ENCODE measurements at regions not wholly inside any gene's neighbourhood (a gene's known extent, or its start where the extent isn't known, plus 50 kb on each side); places are given as distances from the start of the nearest gene placed in this dataset.

- Histone ChIP-seq H3K4me1 (no peaks in the 10 kb centered on the region), H3K27ac (no peak overlapping the region), H3K36me3 (no peaks in the 10 kb centered on the region), H3K9me3 (peaks cover 0 to 3% (median 0%) of the 10 kb centered on the region in 4 donors), H3K4me3 (no peak overlapping the region), H3K27me3 (no peaks in the 10 kb centered on the region)
- no peak for TF ChIP-seq CTCF (IDR thresholded peaks at IDR 0.05)
- no peak for TF ChIP-seq EP300 (IDR thresholded peaks at IDR 0.05)
- TF ChIP-seq POLR2A (IDR thresholded peaks at IDR 0.05) = no peak
- no peak for DNase-seq (ENCODE audit: low spot score in 2 of 2)
- WGBS, 2 donors = 63 to 74% methylated on average over 2 of the region's 2 CpGs
Observed at GRCh38 chr9:17955409-17955808, 376.5 kb downstream of the SH3GL2 start.

GRCh38 chr9:17958363-17958762 lies 379.5 kb downstream of the SH3GL2 start:
- Histone ChIP-seq H3K36me3 (no peaks in the 10 kb centered on the region), H3K27me3 (no peaks in the 10 kb centered on the region), H3K4me1 (peaks cover 0 to 9% (median 0%) of the 10 kb centered on the region in 4 donors), H3K9me3 (peaks cover 0 to 3% (median 0%) of the 10 kb centered on the region in 4 donors), H3K4me3 (no peak overlapping the region), H3K27ac (no peak overlapping the region)
- WGBS, 2 donors = 86% methylated on average over 2 of the region's 2 CpGs
- no peak for DNase-seq (ENCODE audit: low spot score in 2 of 2)
- TF ChIP-seq POLR2A (IDR thresholded peaks at IDR 0.05) = no peak
- TF ChIP-seq EP300 (IDR thresholded peaks at IDR 0.05) = no peak
- TF ChIP-seq CTCF (IDR thresholded peaks at IDR 0.05) = no peak

GRCh38 chr9:17962747-17963146 lies 383.9 kb downstream of the SH3GL2 start:
- Histone ChIP-seq H3K36me3 (no peaks in the 10 kb centered on the region), H3K4me3 (no peak overlapping the region), H3K27me3 (no peaks in the 10 kb centered on the region), H3K27ac (no peak overlapping the region), H3K4me1 (peaks cover 0 to 10% (median 0%) of the 10 kb centered on the region in 4 donors), H3K9me3 (no peaks in the 10 kb centered on the region)
- TF ChIP-seq POLR2A (IDR thresholded peaks at IDR 0.05) (no peak), CTCF (IDR thresholded peaks at IDR 0.05) (no peak), EP300 (IDR thresholded peaks at IDR 0.05) (no peak)
- 27 to 52% methylated on average over 3 of the region's 3 CpGs for WGBS, 2 donors
- DNase-seq (ENCODE audit: low spot score in 2 of 2) = peak in 1 of 2 donors; percentile 11

- Histone ChIP-seq H3K4me3 (no peak overlapping the region), H3K4me1 (peaks cover 0 to 10% (median 0%) of the 10 kb centered on the region in 4 donors), H3K27me3 (no peaks in the 10 kb centered on the region), H3K36me3 (no peaks in the 10 kb centered on the region), H3K9me3 (no peaks in the 10 kb centered on the region), H3K27ac (no peak overlapping the region)
- TF ChIP-seq CTCF (IDR thresholded peaks at IDR 0.05) (no peak), EP300 (IDR thresholded peaks at IDR 0.05) (no peak), POLR2A (IDR thresholded peaks at IDR 0.05) (no peak)
- DNase-seq (ENCODE audit: low spot score in 2 of 2) = no peak
- 25 to 31% methylated on average over 5 of the region's 5 CpGs for WGBS, 2 donors
Observed at GRCh38 chr9:17963498-17963897, 384.6 kb downstream of the SH3GL2 start.

GRCh38 chr9:17967731-17968130 lies 388.9 kb downstream of the SH3GL2 start:
- TF ChIP-seq POLR2A (IDR thresholded peaks at IDR 0.05) (no peak), EP300 (IDR thresholded peaks at IDR 0.05) (no peak), CTCF (IDR thresholded peaks at IDR 0.05) (no peak)
- H3K4me1 ChIP-seq = peaks cover 0 to 7% (median 0%) of the 10 kb centered on the region in 4 donors

More at GRCh38 chr9:17967731-17968130, 388.9 kb downstream of the SH3GL2 start:
- Histone ChIP-seq H3K36me3 (no peaks in the 10 kb centered on the region), H3K9me3 (no peaks in the 10 kb centered on the region), H3K27me3 (no peaks in the 10 kb centered on the region), H3K4me3 (no peak overlapping the region), H3K27ac (no peak overlapping the region)
- WGBS, 2 donors = 50 to 53% methylated on average over 3 of the region's 3 CpGs
- no peak for DNase-seq (ENCODE audit: low spot score in 2 of 2)

All from tibial nerve (tissue), 4 donors.